Small intestine (tissue), 7 donors: ENCODE measurements at regions not wholly inside any gene's neighbourhood (a gene's known extent, or its start where the extent isn't known, plus 50 kb on each side); places are given as distances from the start of the nearest gene placed in this dataset.

ENCODE experiments used
- DNase-seq, 2 donors: peaks; one replicate each; pipeline versions ENCODE4 v3.0.0 to v3.0.0-alpha.2; 2013
- FAIRE-seq: peaks from 2 replicates; lab custom pipeline; 2012; peaks lifted over from hg19 to GRCh38; lab: Jason Lieb, UNC
- H3K27ac ChIP-seq, 3 donors: one replicate each; pipeline ENCODE4 v1.5.1; 2013; ENCODE audit warnings: low read length in 2 of 3, mild to moderate bottlenecking in 2 of 3, control low read depth in 1 of 3, inconsistent platforms in 1 of 3, low read depth in 1 of 3, moderate library complexity in 1 of 3
- H3K27me3 ChIP-seq, 3 donors: one replicate each; pipeline ENCODE4 v1.6.1; 2013; ENCODE audit warnings: low read length in 3 of 3, inconsistent platforms in 1 of 3; ENCODE audit not compliant: control insufficient read depth in 3 of 3, insufficient read depth in 3 of 3
- H3K36me3 ChIP-seq, 3 donors: one replicate each; pipeline ENCODE4 v1.6.1; 2013; ENCODE audit warnings: low read length in 3 of 3, inconsistent platforms in 1 of 3, low read depth in 1 of 3, mild to moderate bottlenecking in 1 of 3, moderate library complexity in 1 of 3; ENCODE audit not compliant: control insufficient read depth in 3 of 3, insufficient read depth in 2 of 3
- H3K4me1 ChIP-seq, 3 donors: one replicate each; pipeline ENCODE4 v1.6.1; 2013; ENCODE audit warnings: low read length in 2 of 3, inconsistent platforms in 1 of 3, low read depth in 1 of 3, mild to moderate bottlenecking in 1 of 3, moderate library complexity in 1 of 3; ENCODE audit not compliant: control insufficient read depth in 3 of 3, insufficient read depth in 2 of 3
- H3K4me3 ChIP-seq, 3 donors: one replicate each; pipeline ENCODE4 v1.5.1; 2013; ENCODE audit warnings: low read length in 3 of 3, control low read depth in 1 of 3, inconsistent platforms in 1 of 3, low read depth in 1 of 3, mild to moderate bottlenecking in 1 of 3, moderate library complexity in 1 of 3
- H3K9me3 ChIP-seq, 2 donors: one replicate each; pipeline ENCODE4 v1.6.1; 2013; ENCODE audit warnings: low read depth in 1 of 2, low read length in 1 of 2; ENCODE audit not compliant: control insufficient read depth in 2 of 2, insufficient read depth in 1 of 2
- WGBS, 3 donors: extraction: QIAGEN DNeasy Blood & Tissue Kit; methylation state at CpG; one replicate each; pipeline ENCODE4 v1.1.7; 2013; 5-methylcytosine and 5-hydroxymethylcytosine counted together
- donor health status: healthy with polysubstance abuse.
- donor health status: control.
- donor health status: control.
- donor health status: Bipolar disorder and iron deficiency.
- donor health status: healthy.

GRCh38 chr10:118978316-118978997 lies 51.1 kb upstream of the NANOS1 start:
- FAIRE-seq (no peak), DNase-seq (no peak)
- peaks cover 0 to 5% of the 10 kb centered on the region in 2 donors for H3K9me3 ChIP-seq
- H3K27me3 ChIP-seq, result no peaks in the 10 kb centered on the region
- H3K36me3 ChIP-seq, result no peaks in the 10 kb centered on the region
- 68 to 81% (median 78%) methylated on average over 14 of the region's 14 CpGs for WGBS, 3 donors
- H3K4me3 ChIP-seq, result no peak overlapping the region
- no peaks in the 10 kb centered on the region for H3K4me1 ChIP-seq
- H3K27ac ChIP-seq, result no peak overlapping the region

DNA sequence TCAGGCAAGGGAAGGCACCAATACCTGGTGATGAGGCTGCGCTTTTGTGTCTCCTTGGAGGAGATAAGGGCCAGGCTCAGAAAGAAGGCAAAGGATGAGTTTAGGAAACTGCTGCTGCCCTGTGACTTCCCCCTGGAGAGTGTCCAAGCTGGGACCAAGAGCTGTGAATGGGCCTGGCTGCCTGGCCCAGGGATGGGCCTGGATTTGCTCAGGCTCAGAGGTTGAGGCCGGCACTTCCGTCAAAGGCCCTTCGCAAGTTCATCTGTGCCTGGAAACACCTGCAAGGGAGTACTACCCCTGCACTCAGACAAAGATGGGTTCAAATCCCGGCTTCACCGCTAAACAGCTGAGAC lies 50.5 kb upstream of the NANOS1 start:
- no peaks in the 10 kb centered on the region for H3K4me1 ChIP-seq
- FAIRE-seq, result no peak
- no peak for DNase-seq
- peaks cover 0 to 2% of the 10 kb centered on the region in 2 donors for H3K9me3 ChIP-seq
- WGBS, 3 donors, result 87 to 90% (median 88%) methylated on average over 6 of the region's 6 CpGs
- no peak overlapping the region for H3K27ac ChIP-seq
- no peak overlapping the region for H3K4me3 ChIP-seq
- no peaks in the 10 kb centered on the region for H3K27me3 ChIP-seq
- H3K36me3 ChIP-seq, result no peaks in the 10 kb centered on the region

DNA sequence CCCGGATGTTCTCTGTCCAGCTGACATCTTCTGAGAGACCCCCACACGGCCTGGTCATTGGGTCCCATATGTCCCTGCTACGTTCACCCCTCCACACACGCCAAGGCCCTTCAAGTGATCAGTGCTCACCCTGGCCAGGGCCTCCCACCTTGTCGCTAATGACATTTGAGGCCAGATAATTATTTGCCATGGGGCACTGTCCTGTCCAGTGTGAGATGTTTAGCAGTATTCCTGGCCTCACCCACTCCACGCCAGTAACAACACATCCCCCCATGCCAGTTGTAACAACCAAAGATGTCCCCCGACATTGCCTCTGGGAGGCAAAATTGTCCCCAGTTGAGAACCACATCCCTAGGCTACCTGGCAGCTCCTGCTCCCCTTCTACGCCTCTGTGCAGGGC lies 49.9 kb upstream of the NANOS1 start:
- H3K27me3 ChIP-seq, result no peaks in the 10 kb centered on the region
- no peak overlapping the region for H3K4me3 ChIP-seq
- no peaks in the 10 kb centered on the region for H3K36me3 ChIP-seq
- H3K27ac ChIP-seq, result no peak overlapping the region
- no peaks in the 10 kb centered on the region for H3K9me3 ChIP-seq
- no peak for DNase-seq
- H3K4me1 ChIP-seq, result no peaks in the 10 kb centered on the region
- WGBS, 3 donors, result 87 to 92% (median 89%) methylated on average over 8 of the region's 8 CpGs
- FAIRE-seq, result no peak
